Hypothalamus (tissue), 51 donors: ENCODE measurements at regions not wholly inside any gene's neighbourhood (a gene's known extent, or its start where the extent isn't known, plus 50 kb on each side); places are given as distances from the start of the nearest gene placed in this dataset.
"Not testable (repeated sequence)": the region's sequence is repeated elsewhere in the genome, so short reads cannot be mapped to it uniquely, and the experiment has no call there.

Source experiments
- DNase-seq, 51 donors: peaks; one replicate each; lab custom pipeline; 2025; lab: John Stamatoyannopoulos, UW

DNA sequence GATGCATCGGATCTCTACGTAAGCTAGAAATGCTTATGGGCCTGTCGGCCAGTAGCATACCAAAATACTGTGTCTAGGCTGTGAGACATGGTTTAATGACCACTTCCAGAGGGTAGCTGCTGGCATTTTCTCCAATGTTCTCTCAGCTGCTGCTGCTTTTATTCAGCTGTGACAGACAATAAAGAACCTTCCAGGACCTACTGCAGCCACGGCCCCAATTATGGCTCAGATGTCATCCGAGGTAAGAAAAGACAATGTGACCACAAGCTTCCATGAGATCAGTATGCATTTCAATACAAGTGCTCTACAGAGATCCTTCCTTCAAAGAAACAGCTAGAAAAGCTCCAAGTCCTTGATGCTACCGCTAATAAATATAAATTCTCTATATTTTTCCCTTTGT, 256.2 kb downstream of the SDHAF3 start:
- no peak for DNase-seq

- no peak for DNase-seq
These were observed 260.2 kb downstream of the SDHAF3 start for GRCh38 chr7:97377713-97378112.

- no peak for DNase-seq
These were observed 264.5 kb downstream of the SDHAF3 start for GRCh38 chr7:97381815-97382554.

DNA sequence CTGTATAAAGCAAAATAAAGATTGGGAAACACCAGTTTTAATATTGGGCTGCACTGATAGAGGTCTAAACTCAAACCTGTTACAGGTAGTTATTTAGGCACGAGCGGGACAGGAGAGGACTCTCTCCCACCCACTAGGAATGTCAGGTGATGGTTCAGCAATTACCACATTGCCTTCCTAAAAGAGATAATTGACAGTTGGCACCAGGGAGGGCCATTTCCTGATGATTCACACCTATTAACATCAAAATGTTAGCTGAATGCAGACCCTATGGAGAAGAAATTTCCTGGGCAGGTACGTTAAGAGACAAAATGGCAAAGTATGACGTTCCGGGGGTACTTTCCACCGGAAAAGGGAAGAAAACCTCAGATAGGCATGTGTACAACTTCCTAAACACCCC, 272.6 kb downstream of the SDHAF3 start:
- no peak for DNase-seq

DNA sequence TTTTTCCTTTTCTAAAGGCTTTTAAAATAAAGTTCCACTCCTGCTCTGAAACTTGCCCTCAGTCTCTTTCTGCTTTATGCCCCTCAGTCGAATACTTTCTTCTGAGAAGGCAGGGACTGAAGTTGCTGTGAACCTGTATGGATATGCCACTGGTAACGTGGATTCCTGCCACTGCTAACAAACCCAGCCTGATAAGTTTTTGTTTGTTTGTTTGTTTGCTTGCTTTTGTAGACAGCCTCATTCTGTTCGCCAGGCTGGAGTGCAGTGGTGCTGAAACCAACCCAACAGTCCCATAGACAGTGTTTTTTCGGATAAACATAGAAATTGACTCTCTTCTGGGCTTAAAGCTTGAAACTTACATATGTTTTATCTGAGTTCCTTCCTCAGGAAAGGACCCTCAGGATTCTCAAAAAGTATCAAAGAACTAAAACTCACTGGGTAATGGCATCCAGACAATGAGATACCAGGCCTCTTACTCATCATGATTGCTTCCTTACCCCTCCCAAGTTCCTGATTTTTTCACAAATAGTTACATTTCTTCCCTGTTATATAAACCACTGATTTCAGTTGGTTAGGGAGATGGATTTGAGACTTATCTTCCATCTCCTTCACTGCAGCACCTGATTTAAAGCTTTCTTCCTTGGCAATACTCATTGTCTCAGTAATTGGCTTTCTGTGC, 273.6 kb downstream of the SDHAF3 start:
- DNase-seq: no peak

DNA sequence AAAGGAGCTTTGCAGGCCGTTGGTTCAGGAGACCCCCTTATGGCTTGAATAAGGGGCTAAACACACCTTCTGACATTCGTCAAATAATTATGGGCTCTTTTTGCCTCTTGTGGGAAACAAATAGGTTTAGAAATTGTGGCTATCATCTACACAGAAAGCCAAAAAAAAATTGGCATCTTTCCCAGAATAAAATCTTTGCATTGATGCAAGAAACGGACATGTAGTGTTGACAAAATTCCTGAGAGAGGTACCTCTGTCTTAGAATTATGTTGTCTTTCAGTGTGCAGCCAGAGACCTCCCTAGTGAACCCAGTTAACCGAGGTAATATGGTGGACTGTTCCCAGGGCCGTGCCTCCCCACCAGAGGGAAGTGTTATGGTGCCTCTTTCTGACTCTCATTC, 283.9 kb downstream of the SDHAF3 start:
- no peak for DNase-seq

DNA sequence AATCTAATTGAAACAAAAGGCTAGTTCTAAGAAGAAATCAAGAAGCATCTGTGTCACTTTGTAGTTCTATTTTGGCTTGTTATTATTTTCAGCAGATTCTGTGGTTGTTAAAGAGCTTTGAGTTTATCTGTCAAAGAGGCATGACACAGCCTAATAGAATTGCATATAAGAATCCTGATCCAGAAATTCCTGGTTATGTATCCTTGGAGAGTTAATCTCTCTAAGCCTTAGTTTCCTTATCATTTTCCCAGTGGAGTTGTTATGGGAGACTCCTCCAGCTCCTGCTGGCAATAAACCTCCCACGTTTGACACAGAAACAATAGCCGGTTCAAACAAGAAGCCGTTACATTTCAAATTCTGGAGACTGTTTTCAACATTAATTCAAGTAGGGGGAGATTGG, 288.3 kb downstream of the SDHAF3 start:
- no peak for DNase-seq

DNA sequence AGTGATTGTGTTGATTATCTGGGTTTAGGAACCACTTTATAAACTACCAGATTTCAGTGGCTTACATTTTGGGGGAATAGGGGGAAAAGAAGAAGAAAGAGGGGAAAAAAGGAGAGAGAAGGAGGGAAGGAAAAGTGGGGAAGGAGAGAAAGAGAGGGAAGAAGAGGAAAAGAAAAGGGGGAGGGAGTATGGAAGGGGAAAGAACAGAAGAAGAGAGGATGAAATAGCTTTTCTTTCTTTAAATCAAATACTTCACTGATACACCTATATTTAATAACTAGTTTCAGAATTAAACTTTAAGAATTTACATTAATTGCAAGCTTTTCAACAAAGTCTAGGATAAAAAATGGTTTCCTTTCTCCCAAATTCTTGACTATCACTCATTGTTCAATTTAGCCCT, 289.6 kb downstream of the SDHAF3 start:
- DNase-seq: no peak

GRCh38 chr7:97409346-97409745, 291.8 kb downstream of the SDHAF3 start:
- no peak for DNase-seq

GRCh38 chr7:97418312-97418711, 300.8 kb downstream of the SDHAF3 start:
- DNase-seq: no peak

DNA sequence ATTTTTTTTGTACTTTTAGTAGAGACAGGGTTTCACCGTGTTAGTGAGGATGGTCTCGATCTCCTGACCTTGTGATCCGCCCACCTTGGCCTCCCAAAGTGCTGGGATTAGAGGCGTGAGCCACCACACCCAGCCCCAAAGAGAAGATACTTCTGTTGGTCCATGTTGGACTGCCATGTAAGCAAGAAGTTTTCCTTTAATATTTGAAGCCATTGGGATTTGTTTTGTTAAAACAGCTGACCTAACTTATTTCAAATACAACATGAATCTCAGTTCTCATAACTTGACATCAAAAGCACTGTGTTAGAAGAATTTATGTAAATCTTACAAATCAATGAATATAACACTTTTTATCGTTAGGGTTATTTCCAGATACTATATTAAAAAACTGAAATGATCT, 302.4 kb downstream of the SDHAF3 start:
- DNase-seq: no peak

- DNase-seq: no peak
These were observed 303.9 kb downstream of the SDHAF3 start for GRCh38 chr7:97421307-97421930.

- no peak for DNase-seq
These were observed 304.5 kb downstream of the SDHAF3 start for GRCh38 chr7:97422046-97422445.

DNA sequence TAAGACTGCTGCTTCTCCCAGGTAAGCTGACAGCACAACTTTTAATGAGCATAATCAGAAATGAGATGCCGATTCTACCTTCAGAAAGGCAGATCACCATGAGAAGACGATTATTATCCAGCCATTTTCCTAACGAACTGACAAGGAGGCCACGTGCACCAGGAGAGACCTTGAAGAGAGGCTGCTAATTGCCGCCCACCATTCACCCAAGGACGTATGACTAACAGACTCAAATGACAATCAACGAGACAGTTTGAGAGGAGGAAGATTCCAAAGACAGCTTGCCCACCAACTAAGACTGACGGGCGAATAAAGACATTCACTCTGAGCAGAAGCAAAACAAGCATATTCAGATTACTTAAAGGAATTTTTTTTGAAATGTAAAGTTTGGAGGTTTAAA, 301.9 kb upstream of the TAC1 start:
- DNase-seq: no peak

- DNase-seq: no peak
These were observed 292.2 kb upstream of the TAC1 start for GRCh38 chr7:97439637-97440214.

DNA sequence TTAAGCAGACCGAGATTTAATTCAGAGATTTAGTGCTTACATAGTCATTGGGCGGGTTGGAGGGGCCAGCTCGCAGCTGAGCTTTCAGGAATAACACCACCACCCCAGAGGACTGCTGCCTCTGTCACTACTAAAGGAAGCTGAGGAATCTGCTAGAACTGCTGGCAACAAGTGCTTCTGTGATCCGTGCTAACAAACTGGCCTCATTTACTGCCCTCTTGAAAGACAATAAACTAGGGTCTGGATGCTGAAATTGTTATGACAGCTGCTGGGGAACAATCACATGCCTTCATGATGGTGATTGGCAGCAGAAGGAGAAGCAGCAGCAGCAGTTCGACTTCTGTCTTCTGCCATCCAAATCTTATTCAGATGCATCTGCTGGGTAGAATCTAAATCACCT, 285.5 kb upstream of the TAC1 start:
- peak in 5 of 51 donors; percentile 1 to 23 (median 1) for DNase-seq

- DNase-seq: not testable (repeated sequence)
These were observed 282.4 kb upstream of the TAC1 start for GRCh38 chr7:97449448-97449847.

DNA sequence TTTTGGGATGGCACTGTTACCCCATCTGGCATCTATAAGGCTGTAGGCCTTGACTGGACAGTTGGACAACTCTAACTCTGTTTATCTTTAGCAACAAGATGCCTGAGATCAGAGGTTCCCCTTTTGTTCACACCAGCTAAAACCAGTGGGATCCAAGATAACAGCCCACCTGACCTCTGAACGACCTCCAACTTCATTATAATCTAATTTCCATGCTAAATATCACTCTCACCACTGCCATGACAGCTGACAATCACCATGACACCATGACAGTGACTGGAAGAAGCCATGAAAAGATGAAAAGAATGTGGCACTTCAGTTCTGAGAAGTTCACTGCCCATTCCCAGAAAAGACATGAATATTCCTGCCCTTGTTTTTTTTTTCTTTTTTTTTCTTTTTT, 281.4 kb upstream of the TAC1 start:
- DNase-seq: no peak

- no peak for DNase-seq
These were observed 277.2 kb upstream of the TAC1 start for GRCh38 chr7:97454636-97455035.

DNA sequence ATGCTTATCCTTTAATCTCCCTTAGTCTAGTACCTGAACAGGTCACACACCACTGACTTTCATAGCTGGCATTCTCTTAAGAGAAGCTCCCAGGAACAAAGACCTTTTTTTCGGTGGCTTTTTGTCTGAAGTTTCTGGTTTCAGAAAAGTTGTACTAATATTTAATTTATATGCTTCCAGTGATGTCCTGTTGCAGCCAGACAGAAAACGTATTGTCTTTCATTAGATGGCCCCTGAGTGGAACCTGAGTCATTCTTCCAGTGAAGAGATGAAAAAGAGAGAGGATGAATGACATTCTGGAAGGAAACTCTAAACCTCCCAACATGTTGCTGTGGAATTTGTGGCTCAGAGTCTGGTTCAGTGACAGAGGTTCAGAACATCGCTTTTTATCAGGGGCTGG, 274.8 kb upstream of the TAC1 start:
- no peak for DNase-seq

- DNase-seq: no peak
These were observed 271.5 kb upstream of the TAC1 start for GRCh38 chr7:97460433-97460832.

DNA sequence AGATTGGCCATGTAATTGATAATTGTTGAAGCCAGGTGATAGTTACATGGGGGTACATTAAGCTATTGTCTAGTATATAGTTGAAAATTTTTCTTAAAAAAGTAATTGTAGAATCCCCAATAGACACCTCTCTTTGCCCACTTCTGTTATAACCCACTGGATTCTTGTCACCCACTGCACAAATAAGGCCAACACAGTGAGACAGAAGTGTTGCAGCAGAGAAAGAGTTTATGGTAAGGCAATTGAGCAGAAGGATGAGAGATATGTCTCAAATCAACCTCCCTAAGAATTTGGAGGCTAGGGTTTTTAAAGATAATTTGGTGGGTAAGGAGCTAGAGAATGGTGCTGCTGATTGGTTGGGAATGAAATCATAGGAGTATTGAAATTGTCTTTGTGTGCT, 270.3 kb upstream of the TAC1 start:
- DNase-seq: no peak
